SK-N-SH (cell line): ENCODE measurements at regions not wholly inside any gene's neighbourhood (a gene's known extent, or its start where the extent isn't known, plus 50 kb on each side); places are given as distances from the start of the nearest gene placed in this dataset.

ENCODE experiments used
- CTCF ChIA-PET: fragments of 300-600, 350-600 bp; formaldehyde crosslinking; extraction: SDS; loops from one replicate; lab custom pipeline; 2021; lab: Yijun Ruan, JAX
- POLR2A ChIA-PET: fragments of 350-600 bp; sonication (Branson Sonifier 250); formaldehyde crosslinking; extraction: SDS; loops from one replicate; lab custom pipeline; 2020; ENCODE audit warnings: antibody characterized with exemption, inconsistent platforms; lab: Yijun Ruan, JAX
- DNase-seq: peaks from one replicate; pipeline ENCODE4 v3.0.0; 2012
- H2AFZ ChIP-seq: fragments of 200-600 bp; sonication (generic); 2 replicates; pipeline ENCODE4 v1.8.1; 2016; ENCODE audit warnings: antibody characterized with exemption, mild to moderate bottlenecking, low read depth
- H3F3A ChIP-seq: fragments of 200-600 bp; sonication (generic); replicated peaks from 2 replicates; pipeline ENCODE3; 2016; ENCODE audit warnings: antibody characterized with exemption, mild to moderate bottlenecking; ENCODE audit not compliant: insufficient read depth
- H3K27ac ChIP-seq, 2 experiments: fragments of 200-500 bp in 1 of 2; fragments of 200-600 bp in 1 of 2; sonication (Bioruptor generic) in 1 of 2; sonication (generic), shearing (Covaris generic) in 1 of 2; 2 replicates each; pipeline versions ENCODE4 v1.5.1 to v1.6.1; 2014 to 2016; ENCODE audit warnings: low read depth in 2 of 2, inconsistent platforms in 1 of 2, low read length in 1 of 2, mild to moderate bottlenecking in 1 of 2, mixed read lengths in 1 of 2
- H3K27me3 ChIP-seq: fragments of 200-600 bp; sonication (generic), shearing (Covaris generic); 2 replicates; pipeline ENCODE4 v1.6.1; 2016; ENCODE audit warnings: mixed run types; ENCODE audit not compliant: insufficient read depth
- H3K36me3 ChIP-seq, 2 experiments: fragments of 200-500 bp in 1 of 2; fragments of 200-600 bp in 1 of 2; sonication (Bioruptor generic) in 1 of 2; sonication (generic) in 1 of 2; replicated peaks in 1 of 2; 2 replicates each; pipeline versions ENCODE3 to v1.5.1; 2014 to 2016; ENCODE audit warnings: low read length in 1 of 2, mild to moderate bottlenecking in 1 of 2; ENCODE audit not compliant: insufficient read depth in 2 of 2, control insufficient read depth in 1 of 2
- H3K4me1 ChIP-seq, 2 experiments: fragments of 200-500 bp in 1 of 2; fragments of 200-600 bp in 1 of 2; sonication (Bioruptor generic) in 1 of 2; sonication (generic), shearing (Covaris generic) in 1 of 2; 2 replicates each; pipeline versions ENCODE4 v1.5.1 to v1.6.1; 2014 to 2016; ENCODE audit warnings: low read depth in 1 of 2, low read length in 1 of 2, mixed run types in 1 of 2; ENCODE audit not compliant: insufficient read depth in 2 of 2, control insufficient read depth in 1 of 2
- H3K4me2 ChIP-seq: fragments of 200-600 bp; sonication (generic), shearing (Covaris generic); 2 replicates; pipeline ENCODE4 v1.6.1; 2017; ENCODE audit warnings: mixed run types
- H3K4me3 ChIP-seq, 2 experiments: fragments of 200-500 bp in 1 of 2; fragments of 200-600 bp in 1 of 2; sonication (Bioruptor generic) in 1 of 2; sonication (generic), shearing (Covaris generic) in 1 of 2; 2 replicates each; pipeline versions ENCODE4 v1.5.1 to v1.8.1; 2014 to 2016; ENCODE audit warnings: low read depth in 2 of 2, inconsistent platforms in 1 of 2, low read length in 1 of 2, mild to moderate bottlenecking in 1 of 2, mixed read lengths in 1 of 2, moderate library complexity in 1 of 2
- H3K79me2 ChIP-seq: fragments of 200-600 bp; sonication (generic); 2 replicates; pipeline ENCODE4 v1.8.1; 2017; ENCODE audit warnings: mild to moderate bottlenecking; ENCODE audit not compliant: insufficient read depth
- H3K9ac ChIP-seq: fragments of 200-600 bp; sonication (generic); 2 replicates; pipeline ENCODE4 v1.6.1; 2017; ENCODE audit warnings: mixed run types
- H3K9me2 ChIP-seq: fragments of 200-600 bp; sonication (generic); 2 replicates; pipeline ENCODE4 v1.6.1; 2017; ENCODE audit warnings: mixed run types
- H3K9me3 ChIP-seq: fragments of 200-600 bp; sonication (generic); 2 replicates; pipeline ENCODE4 v1.6.1; 2017; ENCODE audit warnings: mixed run types, mild to moderate bottlenecking, moderate library complexity
- H4K20me1 ChIP-seq: fragments of 200-600 bp; sonication (generic); 2 replicates; pipeline ENCODE4 v1.6.1; 2017; ENCODE audit warnings: mild to moderate bottlenecking, mixed run types; ENCODE audit not compliant: insufficient read depth
- CHD2 ChIP-seq: fragments of 150-350 bp; IDR thresholded peaks from 2 replicates; pipeline ENCODE4 v1.6.1; 2018; ENCODE audit warnings: low read length; ENCODE audit not compliant: partially characterized antibody
- CTCF ChIP-seq: fragments of 200-600 bp; sonication (generic); IDR thresholded peaks from 2 replicates; pipeline ENCODE4 v1.6.1; 2017; ENCODE audit warnings: antibody characterized with exemption, mild to moderate bottlenecking, moderate library complexity
- ELF1 ChIP-seq: IDR thresholded peaks from 2 replicates; pipeline ENCODE4 v1.4.0; 2012
- EZH2phosphoT487 ChIP-seq: fragments of 200-600 bp; sonication (generic); IDR thresholded peaks from 2 replicates; pipeline ENCODE4 v1.6.1; 2017; ENCODE audit warnings: low read depth, mixed run types, mild to moderate bottlenecking, antibody characterized with exemption, moderate library complexity, borderline replicate concordance
- FOXJ3 ChIP-seq: sonication (generic); formaldehyde crosslinking; IDR thresholded peaks from 2 replicates; pipeline ENCODE4 v1.5.1; 2020; ENCODE audit warnings: mild to moderate bottlenecking, missing genetic modification reagents
- FOXM1 ChIP-seq: IDR thresholded peaks from 2 replicates; pipeline ENCODE4 v1.4.0; 2012; ENCODE audit warnings: low read depth, mild to moderate bottlenecking
- GATA2 ChIP-seq: sonication (generic); formaldehyde crosslinking; IDR thresholded peaks from 2 replicates; pipeline ENCODE4 v1.5.0; 2020; ENCODE audit warnings: mild to moderate bottlenecking, missing genetic modification reagents
- MXI1 ChIP-seq: IDR thresholded peaks from 2 replicates; pipeline ENCODE4 v1.6.1; 2012; ENCODE audit warnings: mild to moderate bottlenecking, low read depth, low read length, improper control_type of control experiment
- NFIC ChIP-seq: IDR thresholded peaks from 2 replicates; pipeline ENCODE4 v1.4.0; 2012; ENCODE audit warnings: borderline replicate concordance
- PBX3 ChIP-seq: IDR thresholded peaks from 2 replicates; pipeline ENCODE4; 2012
- RAD21 ChIP-seq: IDR thresholded peaks from 2 replicates; pipeline ENCODE4 v1.6.1; 2012; ENCODE audit warnings: mild to moderate bottlenecking, low read length
- RCOR1 ChIP-seq: fragments of 150-350 bp; IDR thresholded peaks from 2 replicates; pipeline ENCODE4 v1.6.1; 2017; ENCODE audit warnings: antibody characterized with exemption, low read length
- RFX5 ChIP-seq: IDR thresholded peaks from 2 replicates; pipeline ENCODE4 v1.6.1; 2012; ENCODE audit warnings: mild to moderate bottlenecking, improper control_type of control experiment, low read length
- RXRA ChIP-seq: IDR thresholded peaks from 2 replicates; pipeline ENCODE4 v1.4.0; 2012; ENCODE audit warnings: low read depth, mild to moderate bottlenecking, borderline replicate concordance
- SIN3A ChIP-seq: IDR thresholded peaks from 2 replicates; pipeline ENCODE4 v1.6.1; 2012; ENCODE audit warnings: low read depth, mild to moderate bottlenecking, low read length, moderate library complexity, borderline replicate concordance
- SMC3 ChIP-seq: IDR thresholded peaks from 2 replicates; pipeline ENCODE4 v1.6.1; 2012; ENCODE audit warnings: low read depth, low read length, improper control_type of control experiment
- TAF1 ChIP-seq: IDR thresholded peaks from 2 replicates; pipeline ENCODE4 v1.6.1; 2012; ENCODE audit warnings: low read depth, mild to moderate bottlenecking, low read length, moderate library complexity, borderline replicate concordance
- USF1 ChIP-seq: IDR thresholded peaks from 2 replicates; pipeline ENCODE4 v1.4.0; 2012; ENCODE audit warnings: low read depth, borderline replicate concordance
- YY1 ChIP-seq: IDR thresholded peaks from 2 replicates; pipeline ENCODE4 v1.4.0; 2012; ENCODE audit warnings: low read depth, mild to moderate bottlenecking
- ZBTB33 ChIP-seq: IDR thresholded peaks from 2 replicates; pipeline ENCODE4 v1.4.0; 2012; ENCODE audit warnings: low read depth, borderline replicate concordance
- WGBS: methylation state at CpG from one replicate; pipeline ENCODE4 v1.1.6; 2017; ENCODE audit warnings: low lambda C conversion rate; 5-methylcytosine and 5-hydroxymethylcytosine counted together

GRCh38 chr3:152621967-152622810 is 212.7 kb upstream of the P2RY1 start:
- CTCF ChIA-PET = interaction anchor here (1.0 kb wide), 1 partner anchor 9 kb away, joined by 3 read pairs; no protein-coding TSS in a partner anchor

More at GRCh38 chr3:152621967-152622810, 212.7 kb upstream of the P2RY1 start:
- Histone ChIP-seq H3K9me3 (no peaks in the 10 kb centered on the region), H3F3A (no peaks in the 10 kb centered on the region), H3K27ac (no peak overlapping the region), H4K20me1 (no peaks in the 10 kb centered on the region), H3K27me3 (no peaks in the 10 kb centered on the region), H3K4me2 (no peak overlapping the region)
- no peak for DNase-seq
- no peak for TF ChIP-seq ELF1
- no peak for TF ChIP-seq MXI1
- no peak for TF ChIP-seq CTCF
- no peak for TF ChIP-seq USF1
- no peak for TF ChIP-seq PBX3
- no peak for TF ChIP-seq SIN3A
- no peak for TF ChIP-seq CHD2
- no peak for TF ChIP-seq YY1
- no peak for TF ChIP-seq RAD21
- TF ChIP-seq TAF1 = no peak
- no peak for TF ChIP-seq RFX5
- TF ChIP-seq ZBTB33 = no peak
- TF ChIP-seq RXRA = no peak
- no peak for TF ChIP-seq FOXJ3
- no peak for TF ChIP-seq GATA2 (CRISPR knock-in tag)
- no peak for TF ChIP-seq SMC3
- no peak for TF ChIP-seq EZH2phosphoT487
- no peak for TF ChIP-seq FOXM1
- TF ChIP-seq RCOR1 = no peak
- no peak for TF ChIP-seq NFIC
- TF ChIP-seq, all 33 proteins: peak for 0
- POLR2A ChIA-PET = no interaction called here
- Histone ChIP-seq H3K36me3 (no peaks in the 10 kb centered on the region), H3K9ac (no peak overlapping the region), H3K79me2 (no peaks in the 10 kb centered on the region), H3K4me3 (no peak overlapping the region), H3K9me2 (no peaks in the 10 kb centered on the region), H2AFZ (no peak overlapping the region), H3K4me1 (no peaks in the 10 kb centered on the region; a peak in 1 of 4 replicates)
- 28% methylated on average over 4 of the region's 4 CpGs for WGBS
